GM12878 (cell line): ENCODE measurements at regions not wholly inside any gene's neighbourhood (a gene's known extent, or its start where the extent isn't known, plus 50 kb on each side); places are given as distances from the start of the nearest gene placed in this dataset.
A peak's percentile ranks its signal among the peaks of the same experiment; 100 is the strongest.

Experiments
- ATAC-seq: fragments of 200-7000 bp; cut with Tn5 transposase; 3 replicates; pipeline ENCODE4 v1.9.1; 2020; ENCODE audit warnings: mild to moderate bottlenecking, moderate library complexity
- BruUV-seq: library from RNA; stranded (reverse); fragments of 400-500 nt; replicated peaks from 2 replicates; lab custom pipeline; 2021; lab: Mats Ljungman, UMichigan
- CTCF ChIA-PET: fragments of 300-600 bp; sonication (Branson Sonifier 250); formaldehyde crosslinking; extraction: SDS; loops from one replicate; lab custom pipeline; 2021; ENCODE audit warnings: inconsistent platforms; lab: Yijun Ruan, JAX
- POLR2A ChIA-PET: fragments of 350-600 bp; formaldehyde crosslinking; extraction: SDS; loops from one replicate; lab custom pipeline; 2021; ENCODE audit warnings: inconsistent platforms; lab: Charles Lee
- RAD21 ChIA-PET: fragments of 300-600 bp; sonication (Branson Sonifier 250); formaldehyde crosslinking; loops from one replicate; lab custom pipeline; 2023; ENCODE audit warnings: antibody characterized with exemption; ENCODE audit not compliant: unreplicated experiment; lab: Charles Lee
- SMC1A ChIA-PET: fragments of 300-600 bp; sonication (Branson Sonifier 250); formaldehyde crosslinking; loops from one replicate; lab custom pipeline; 2023; ENCODE audit not compliant: unreplicated experiment, uncharacterized antibody; lab: Charles Lee
- DNase-seq: peaks from one replicate; pipeline ENCODE4 v3.0.0-alpha.2; 2011; ENCODE audit warnings: low read depth, low spot score
- FAIRE-seq: peaks from 3 replicates; lab custom pipeline; 2011; peaks lifted over from hg19 to GRCh38; lab: Jason Lieb, UNC
- H2AFZ ChIP-seq: 2 replicates; pipeline ENCODE4 v1.6.0; 2011; ENCODE audit warnings: low read depth, low read length, control low read depth; ENCODE audit not compliant: control insufficient read depth
- H3K27ac ChIP-seq: 2 replicates; pipeline ENCODE4 v1.5.1; 2011; ENCODE audit warnings: control low read depth; ENCODE audit not compliant: control insufficient read depth, insufficient read depth
- H3K27me3 ChIP-seq, 2 experiments: replicated peaks in 1 of 2; 2 replicates each; pipeline versions ENCODE4 v1.6.0 to v1.6.1; 2011; ENCODE audit warnings: low read length in 1 of 2; ENCODE audit not compliant: control insufficient read depth in 2 of 2, insufficient read depth in 2 of 2
- H3K36me3 ChIP-seq, 2 experiments: 2 replicates each; pipeline ENCODE4 v1.5.1; 2011; ENCODE audit warnings: low read length in 1 of 2; ENCODE audit not compliant: control insufficient read depth in 2 of 2, insufficient read depth in 2 of 2
- H3K4me1 ChIP-seq: 2 replicates; pipeline ENCODE4 v1.6.1; 2011; ENCODE audit warnings: mild to moderate bottlenecking, low read length, moderate library complexity, mixed read lengths; ENCODE audit not compliant: control insufficient read depth, insufficient read depth
- H3K4me2 ChIP-seq: 2 replicates; pipeline ENCODE4 v1.6.0; 2011; ENCODE audit warnings: control low read depth; ENCODE audit not compliant: control insufficient read depth, insufficient read depth
- H3K4me3 ChIP-seq: fragments of 200-600 bp; sonication (generic); 2 replicates; pipeline ENCODE4 v1.5.1; 2016
- H3K79me2 ChIP-seq: 2 replicates; pipeline ENCODE4 v1.6.0; 2011; ENCODE audit warnings: low read length; ENCODE audit not compliant: control insufficient read depth, insufficient read depth
- H3K9ac ChIP-seq: 2 replicates; pipeline ENCODE4 v1.8.0; 2011; ENCODE audit warnings: low read length, control low read depth, mixed read lengths; ENCODE audit not compliant: control insufficient read depth, insufficient read depth
- H3K9me3 ChIP-seq: replicated peaks from 3 replicates; pipeline ENCODE4 v1.5.1; 2011; ENCODE audit warnings: mild to moderate bottlenecking, low read length; ENCODE audit not compliant: control insufficient read depth, insufficient read depth
- H4K20me1 ChIP-seq: 2 replicates; pipeline ENCODE4 v1.6.0; 2011; ENCODE audit not compliant: control insufficient read depth, insufficient read depth
- CHD4 ChIP-seq: fragments of 200-600 bp; sonication (generic); IDR thresholded peaks from 2 replicates; pipeline ENCODE4 v1.6.1; 2016; ENCODE audit warnings: mild to moderate bottlenecking
- FOXK2 ChIP-seq: fragments of 450-650 bp; IDR thresholded peaks from 2 replicates; pipeline ENCODE4 v1.6.1; 2017; ENCODE audit warnings: mild to moderate bottlenecking, moderate library complexity
- HDAC6 ChIP-seq: fragments of 200-600 bp; sonication (generic); IDR thresholded peaks from one replicate; pipeline ENCODE4 v1.8.0; 2017; ENCODE audit warnings: antibody characterized with exemption; ENCODE audit not compliant: unreplicated experiment
- LARP7 ChIP-seq: fragments of 450-650 bp; IDR thresholded peaks from 2 replicates; pipeline ENCODE4 v1.6.1; 2017; ENCODE audit warnings: mild to moderate bottlenecking
- NFIC ChIP-seq: IDR thresholded peaks from 2 replicates; pipeline ENCODE4 v1.6.1; 2012; ENCODE audit warnings: low read depth, mild to moderate bottlenecking, inconsistent platforms, low read length, moderate library complexity
- NRF1 ChIP-seq: conservative IDR thresholded peaks from 2 replicates; pipeline ENCODE4 v1.6.1; 2011; ENCODE audit warnings: mild to moderate bottlenecking, low read depth, low read length, improper control_type of control experiment
- RBBP5 ChIP-seq: fragments of 200-600 bp; sonication (generic); conservative IDR thresholded peaks from 2 replicates; pipeline ENCODE4 v1.6.1; 2016
- SMARCA5 ChIP-seq: fragments of 450-650 bp; IDR thresholded peaks from 2 replicates; pipeline ENCODE4 v1.6.1; 2017; ENCODE audit warnings: mild to moderate bottlenecking
- ZNF384 ChIP-seq: IDR thresholded peaks from 2 replicates; pipeline ENCODE4 v1.6.1; 2012; ENCODE audit warnings: low read depth, mild to moderate bottlenecking, low read length, improper control_type of control experiment, borderline replicate concordance
- WGBS: methylation state at CpG from one replicate; pipeline ENCODE4 v1.1.6; 2016; ENCODE audit warnings: low lambda C conversion rate; ENCODE audit not compliant: insufficient replicate concordance, insufficient coverage; ENCODE audit errors: missing lambda C conversion rate; 5-methylcytosine and 5-hydroxymethylcytosine counted together
- in situ Hi-C: fragments of 300-500 bp; cut with MboI; formaldehyde crosslinking; loops from 9 replicates; pipeline ENCODE4 v1.14.3; 2018; ENCODE audit warnings: mixed read lengths
- intact Hi-C: fragments of 100-400 bp; cut with micrococcal nuclease; formaldehyde crosslinking; loops from one replicate; pipeline ENCODE4 v1.14.2; 2022; ENCODE audit not compliant: unreplicated experiment
- TF ChIP-seq, protein P1 (sequence below): fragments of 450-650 bp; IDR thresholded peaks from 2 replicates; pipeline ENCODE4 v1.6.1; 2017; ENCODE audit warnings: mild to moderate bottlenecking

DNA sequence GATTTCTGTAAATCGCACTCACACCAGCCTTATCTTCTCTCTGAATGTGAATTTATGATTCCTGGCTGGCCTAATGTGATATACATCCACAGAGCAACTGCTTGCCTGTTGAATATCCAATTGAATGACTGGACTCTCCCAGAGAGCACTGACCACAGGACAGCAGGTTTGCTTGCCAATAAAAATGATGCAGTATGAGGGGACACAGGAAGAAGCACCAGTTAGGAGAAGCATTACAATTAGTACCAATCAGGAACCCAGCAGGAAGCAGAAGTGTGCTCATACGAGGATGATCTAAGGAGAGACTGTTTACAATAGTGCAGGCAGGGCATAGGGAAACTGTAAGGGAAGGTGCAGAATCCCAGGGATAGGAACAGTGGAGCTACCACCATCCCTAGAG, 127.2 kb upstream of the ZNF366 start:
- H4K20me1 ChIP-seq, result no peaks in the 10 kb centered on the region
- H3K36me3 ChIP-seq, result no peaks in the 10 kb centered on the region
- CTCF ChIA-PET, result interaction anchor here (0.8 kb wide), 1 partner anchor 23 kb away, joined by 3 read pairs; no protein-coding TSS in a partner anchor
- POLR2A ChIA-PET, result no interaction called here
- in situ Hi-C loops, result no loop called here
- H3K4me1 ChIP-seq, result no peaks in the 10 kb centered on the region
- no peak overlapping the region for H3K4me3 ChIP-seq
- BruUV-seq, result no TSS peak
- no peaks in the 10 kb centered on the region; a peak in 1 of 4 replicates for H3K27me3 ChIP-seq
- RAD21 ChIA-PET, result no interaction called here
- SMC1A ChIA-PET, result no interaction called here
- 0 out of 2 replicates have a peak overlapping the region, but pooled peaks have one; percentile 17 for H2AFZ ChIP-seq
- H3K9ac ChIP-seq, result no peak overlapping the region
- WGBS, result 24% methylated on average over 2 of the region's 2 CpGs
- no peak for TF ChIP-seq LARP7
- no peak for TF ChIP-seq CHD4
- no peak for TF ChIP-seq SMARCA5
- TF ChIP-seq HDAC6, result no peak
- no peak for TF ChIP-seq FOXK2
- H3K27ac ChIP-seq, result no peak overlapping the region
- H3K9me3 ChIP-seq, result no peaks in the 10 kb centered on the region
- FAIRE-seq (no peak), ATAC-seq (no peak), DNase-seq (no peak)
- no peak overlapping the region for H3K4me2 ChIP-seq
- intact Hi-C loops, result no loop called here
- no peaks in the 10 kb centered on the region for H3K79me2 ChIP-seq

DNA sequence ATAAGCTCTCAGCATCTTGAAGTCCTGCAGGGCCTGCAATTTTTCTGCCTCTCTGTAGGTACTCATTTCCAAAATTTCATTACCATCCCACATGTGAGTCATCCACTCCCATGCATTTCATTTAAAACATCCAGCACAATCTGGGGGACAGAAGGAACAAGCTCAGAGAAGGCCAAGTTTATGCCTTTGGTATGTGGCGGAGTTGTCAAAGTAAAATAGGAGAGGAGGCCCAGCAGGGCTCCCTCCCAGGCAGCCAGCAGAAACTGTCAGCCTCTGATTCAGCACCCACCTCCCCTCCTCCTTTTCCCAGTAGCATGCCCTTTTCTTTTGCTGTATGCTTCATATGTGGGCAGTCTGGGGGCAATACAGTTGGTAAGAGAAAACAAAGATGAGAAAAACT, 126.4 kb upstream of the ZNF366 start:
- POLR2A ChIA-PET, result no interaction called here
- ATAC-seq, result no peak
- Histone ChIP-seq H3K9me3 (no peaks in the 10 kb centered on the region), H3K79me2 (no peaks in the 10 kb centered on the region), H2AFZ (no peak overlapping the region), H3K27ac (no peak overlapping the region), H4K20me1 (no peaks in the 10 kb centered on the region), H3K4me2 (no peak overlapping the region), H3K36me3 (no peaks in the 10 kb centered on the region), H3K9ac (no peak overlapping the region), H3K4me3 (no peak overlapping the region), H3K27me3 (peaks cover 0 to 5% of the 10 kb centered on the region in 2 experiments; a peak in 1 of 4 replicates), H3K4me1 (no peaks in the 10 kb centered on the region)
- SMC1A ChIA-PET, result no interaction called here
- RAD21 ChIA-PET, result no interaction called here
- no TSS peak for BruUV-seq
- in situ Hi-C loops (no loop called here), intact Hi-C loops (no loop called here)
- no peak for FAIRE-seq
- 100% methylated on average over 1 of the region's 1 CpG for WGBS
- CTCF ChIA-PET, result interaction anchor here (0.8 kb wide), 1 partner anchor 22 kb away, joined by 3 read pairs; no protein-coding TSS in a partner anchor
- TF ChIP-seq ZNF384 (no peak), NFIC (no peak), NRF1 (no peak), RBBP5 (no peak)
- TF ChIP-seq, protein P1, sequence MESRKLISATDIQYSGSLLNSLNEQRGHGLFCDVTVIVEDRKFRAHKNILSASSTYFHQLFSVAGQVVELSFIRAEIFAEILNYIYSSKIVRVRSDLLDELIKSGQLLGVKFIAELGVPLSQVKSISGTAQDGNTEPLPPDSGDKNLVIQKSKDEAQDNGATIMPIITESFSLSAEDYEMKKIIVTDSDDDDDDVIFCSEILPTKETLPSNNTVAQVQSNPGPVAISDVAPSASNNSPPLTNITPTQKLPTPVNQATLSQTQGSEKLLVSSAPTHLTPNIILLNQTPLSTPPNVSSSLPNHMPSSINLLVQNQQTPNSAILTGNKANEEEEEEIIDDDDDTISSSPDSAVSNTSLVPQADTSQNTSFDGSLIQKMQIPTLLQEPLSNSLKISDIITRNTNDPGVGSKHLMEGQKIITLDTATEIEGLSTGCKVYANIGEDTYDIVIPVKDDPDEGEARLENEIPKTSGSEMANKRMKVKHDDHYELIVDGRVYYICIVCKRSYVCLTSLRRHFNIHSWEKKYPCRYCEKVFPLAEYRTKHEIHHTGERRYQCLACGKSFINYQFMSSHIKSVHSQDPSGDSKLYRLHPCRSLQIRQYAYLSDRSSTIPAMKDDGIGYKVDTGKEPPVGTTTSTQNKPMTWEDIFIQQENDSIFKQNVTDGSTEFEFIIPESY, result no peak
- no peak for DNase-seq
